Adrenal gland (tissue), 5 donors: ENCODE measurements at regions not wholly inside any gene's neighbourhood (a gene's known extent, or its start where the extent isn't known, plus 50 kb on each side); places are given as distances from the start of the nearest gene placed in this dataset.

Experiments used
- CTCF ChIP-seq, 6 experiments: fragments of 450-650 bp in 4 of 6; fragments of 200-600 bp in 2 of 6; sonication (generic) in 1 of 6; IDR thresholded peaks; 1 replicate in 5 of 6; 2 replicates in 1 of 6; pipeline versions ENCODE4 v1.5.1 to v1.8.0; 2016 to 2021; ENCODE audit warnings: antibody characterized with exemption in 6 of 6, mild to moderate bottlenecking in 2 of 6, moderate library complexity in 1 of 6
- POLR2A ChIP-seq, 2 donors: fragments of 450-650 bp; IDR thresholded peaks; one replicate each; pipeline ENCODE4 v1.6.1; 2017; ENCODE audit warnings: antibody characterized with exemption in 2 of 2, mild to moderate bottlenecking in 2 of 2, moderate library complexity in 1 of 2
- donor health status: DM: no; HTN: no; CAD: no.

GRCh38 chr14:98867726-98868125 lies 404.3 kb downstream of the BCL11B start:
- TF ChIP-seq CTCF (IDR thresholded peaks at IDR 0.05): no peak
- no peak for TF ChIP-seq POLR2A (IDR thresholded peaks at IDR 0.05)
